D721Med (cell line): ENCODE measurements at regions not wholly inside any gene's neighbourhood (a gene's known extent, or its start where the extent isn't known, plus 50 kb on each side); places are given as distances from the start of the nearest gene placed in this dataset.

Source experiments
- DNase-seq: peaks from one replicate; pipeline ENCODE4 v3.0.0; 2011; ENCODE audit warnings: low spot score; ENCODE audit not compliant: insufficient read length
- FAIRE-seq: peaks from 2 replicates; lab custom pipeline; 2011; peaks lifted over from hg19 to GRCh38; lab: Jason Lieb, UNC
- CTCF ChIP-seq: IDR thresholded peaks from 2 replicates; pipeline ENCODE4 v1.5.1; 2012; ENCODE audit warnings: mild to moderate bottlenecking, control low read depth; ENCODE audit not compliant: insufficient read depth; ENCODE audit errors: missing control alignments

DNA sequence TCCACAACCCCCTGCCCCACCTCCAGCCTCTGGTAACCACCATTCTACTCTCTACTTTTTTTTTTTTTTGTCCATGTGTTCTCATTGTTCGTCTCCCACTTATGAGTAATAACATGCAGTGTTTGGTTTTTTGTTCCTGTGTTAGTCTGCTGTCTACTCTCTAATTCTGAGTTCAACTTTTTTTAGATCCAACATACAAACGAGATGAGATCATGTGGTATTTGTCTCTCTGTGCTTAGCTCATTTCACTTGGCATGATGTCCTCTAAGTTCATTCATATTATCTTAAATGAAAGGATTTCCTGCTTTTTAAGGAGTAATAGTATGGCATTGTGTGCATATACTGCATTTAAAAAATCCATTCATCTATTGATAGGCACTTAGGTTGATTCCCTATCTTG is 130.9 kb downstream of the NMUR2 start:
- FAIRE-seq, result no peak

GRCh38 chr5:152271420-152271819 is 133.7 kb downstream of the NMUR2 start:
- DNase-seq, result no peak
- peak; percentile 53 for TF ChIP-seq CTCF
- no peak for FAIRE-seq

More for the DNA sequence above, 130.9 kb downstream of the NMUR2 start:
- no peak for TF ChIP-seq CTCF
- DNase-seq, result no peak

- TF ChIP-seq CTCF, result no peak
- FAIRE-seq, result no peak
Observed at GRCh38 chr5:152270096-152270495, 135.0 kb downstream of the NMUR2 start.

DNA sequence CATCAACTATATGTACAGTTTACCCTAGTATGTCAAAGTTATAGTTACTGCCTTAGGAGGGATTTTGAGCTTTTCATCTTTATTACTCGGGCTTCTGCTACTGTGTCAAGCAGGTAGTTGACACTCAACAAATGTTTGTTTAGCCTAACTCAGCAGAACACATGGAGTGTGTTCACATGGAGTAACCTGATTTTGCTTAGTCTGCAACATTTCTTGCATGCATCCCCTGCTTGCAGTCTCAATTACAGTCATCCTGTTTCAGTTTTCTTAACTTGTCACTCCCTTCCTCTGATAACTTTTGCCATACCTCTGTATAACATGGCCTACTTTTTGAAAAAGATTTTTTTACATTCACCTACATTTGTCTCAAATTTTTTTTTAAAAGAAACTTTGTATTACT is 135.5 kb downstream of the NMUR2 start:
- no peak for TF ChIP-seq CTCF
- DNase-seq, result no peak
- FAIRE-seq, result no peak

More at GRCh38 chr5:152270096-152270495, 135.0 kb downstream of the NMUR2 start:
- DNase-seq, result no peak

DNA sequence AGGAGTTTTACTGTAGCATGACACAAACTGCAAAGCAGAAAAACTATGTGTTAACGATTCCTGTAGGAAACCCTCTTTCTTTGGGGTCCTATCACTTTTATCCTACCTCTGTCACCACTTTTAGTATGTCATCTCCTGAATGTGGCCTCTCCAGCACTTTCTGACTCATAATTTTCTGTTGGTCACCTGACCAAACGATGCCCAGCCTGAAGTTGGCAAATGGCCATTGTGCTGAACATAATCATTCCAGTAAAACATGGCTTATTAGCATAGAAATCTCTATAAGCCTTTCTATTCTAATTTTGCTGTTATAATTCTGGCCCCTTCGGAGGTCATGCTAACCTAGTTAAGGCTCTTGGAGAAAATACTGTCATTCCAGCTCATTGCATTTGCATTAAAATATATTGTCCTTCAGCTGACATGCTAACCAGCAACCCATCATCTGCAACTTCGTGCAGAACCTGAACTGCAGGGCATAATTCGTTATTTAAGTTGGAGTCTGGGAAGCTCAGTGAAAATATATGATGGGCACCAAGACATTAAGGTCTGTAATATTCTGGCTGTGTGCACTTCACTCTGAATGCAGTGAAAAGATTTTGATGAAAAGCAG is 140.3 kb downstream of the NMUR2 start:
- FAIRE-seq, result no peak
- no peak for DNase-seq

GRCh38 chr5:152262667-152263066 is 142.4 kb downstream of the NMUR2 start:
- FAIRE-seq (no peak), DNase-seq (no peak)
- no peak for TF ChIP-seq CTCF

More for the DNA sequence above, 140.3 kb downstream of the NMUR2 start:
- TF ChIP-seq CTCF, result no peak

- no peak for FAIRE-seq
- no peak for TF ChIP-seq CTCF
- DNase-seq, result no peak
Observed at GRCh38 chr5:152260940-152261339, 144.1 kb downstream of the NMUR2 start.
